HEK293 (cell line): ENCODE measurements at regions not wholly inside any gene's neighbourhood (a gene's known extent, or its start where the extent isn't known, plus 50 kb on each side); places are given as distances from the start of the nearest gene placed in this dataset.
A peak's percentile ranks its signal among the peaks of the same experiment; 100 is the strongest.
"Not testable (repeated sequence)": the region's sequence is repeated elsewhere in the genome, so short reads cannot be mapped to it uniquely, and the experiment has no call there.

Experiments used
- CTCF ChIA-PET: fragments of 350-600 bp; formaldehyde crosslinking; extraction: SDS; loops from one replicate; lab custom pipeline; 2021; ENCODE audit warnings: antibody characterized with exemption; lab: Yijun Ruan, JAX
- POLR2A ChIA-PET: fragments of 300-600 bp; formaldehyde crosslinking; extraction: SDS; loops from one replicate; lab custom pipeline; 2020; ENCODE audit warnings: antibody characterized with exemption, inconsistent platforms; lab: Yijun Ruan, JAX
- H3K27ac ChIP-seq: fragments of 200-500 bp; sonication (Bioruptor generic); 2 replicates; pipeline ENCODE4 v1.5.1; 2014; ENCODE audit warnings: low read depth, low read length, control low read depth, inconsistent platforms; ENCODE audit errors: extremely low read depth
- H3K36me3 ChIP-seq, 2 experiments: fragments of 200-500 bp in 1 of 2; sonication (Bioruptor generic) in 1 of 2; 1 replicate in 1 of 2; 2 replicates in 1 of 2; pipeline ENCODE4 v1.5.1; 2014 to 2017; ENCODE audit warnings: inconsistent platforms in 2 of 2, low read length in 2 of 2; ENCODE audit not compliant: control insufficient read depth in 2 of 2, insufficient read depth in 1 of 2
- H3K4me1 ChIP-seq: fragments of 200-500 bp; sonication (Bioruptor generic); 2 replicates; pipeline ENCODE4 v1.5.1; 2014; ENCODE audit warnings: mild to moderate bottlenecking, low read length, inconsistent platforms; ENCODE audit not compliant: control insufficient read depth, insufficient read depth
- H3K4me3 ChIP-seq: 2 replicates; pipeline ENCODE4 v1.5.1; 2011; ENCODE audit warnings: low read depth, mild to moderate bottlenecking, control low read depth, low read length, moderate library complexity
- H3K9me3 ChIP-seq: fragments of 200-500 bp; sonication (Bioruptor generic); 2 replicates; pipeline ENCODE4 v1.5.1; 2014; ENCODE audit warnings: low read depth, low read length, inconsistent platforms; ENCODE audit not compliant: control insufficient read depth, insufficient read depth
- KLF7 ChIP-seq: fragments of 450-650 bp; formaldehyde crosslinking; IDR thresholded peaks from 2 replicates; pipeline ENCODE4 v1.5.1; 2016; ENCODE audit warnings: missing biosample characterization, missing genetic modification characterization, borderline replicate concordance
- KLF8 ChIP-seq: fragments of 450-650 bp; formaldehyde crosslinking; IDR thresholded peaks from 2 replicates; pipeline ENCODE4 v1.5.1; 2016; ENCODE audit warnings: missing biosample characterization, missing genetic modification characterization
- OVOL3 ChIP-seq: fragments of 450-650 bp; formaldehyde crosslinking; IDR thresholded peaks from 2 replicates; pipeline ENCODE4 v1.5.1; 2016; ENCODE audit warnings: missing biosample characterization, missing genetic modification characterization
- REPIN1 ChIP-seq: fragments of 450-650 bp; formaldehyde crosslinking; IDR thresholded peaks from 2 replicates; pipeline ENCODE4 v1.5.1; 2017; ENCODE audit warnings: missing biosample characterization, missing genetic modification characterization, low read depth
- SALL2 ChIP-seq: fragments of 450-650 bp; formaldehyde crosslinking; IDR thresholded peaks from 2 replicates; pipeline ENCODE4 v1.5.0; 2017; ENCODE audit warnings: missing biosample characterization, mild to moderate bottlenecking, missing genetic modification characterization, borderline replicate concordance
- SCRT2 ChIP-seq: fragments of 450-650 bp; formaldehyde crosslinking; IDR thresholded peaks from 2 replicates; pipeline ENCODE4 v1.5.1; 2016; ENCODE audit warnings: missing biosample characterization, missing genetic modification characterization
- SP3 ChIP-seq: fragments of 450-650 bp; formaldehyde crosslinking; IDR thresholded peaks from 2 replicates; pipeline ENCODE4 v1.5.1; 2016; ENCODE audit warnings: missing biosample characterization, missing genetic modification characterization
- ZNF132 ChIP-seq: fragments of 450-650 bp; formaldehyde crosslinking; IDR thresholded peaks from 2 replicates; pipeline ENCODE4 v1.5.1; 2017; ENCODE audit warnings: missing biosample characterization, missing genetic modification characterization, borderline replicate concordance
- ZNF133 ChIP-seq: fragments of 450-650 bp; formaldehyde crosslinking; IDR thresholded peaks from 2 replicates; pipeline ENCODE4 v1.5.1; 2016; ENCODE audit warnings: missing biosample characterization, missing genetic modification characterization
- ZNF174 ChIP-seq: fragments of 450-650 bp; formaldehyde crosslinking; IDR thresholded peaks from 2 replicates; pipeline ENCODE4 v1.5.0; 2017; ENCODE audit warnings: missing biosample characterization, mild to moderate bottlenecking, missing genetic modification characterization
- ZNF184 ChIP-seq: fragments of 450-650 bp; IDR thresholded peaks from 2 replicates; pipeline ENCODE4 v1.5.1; 2018; ENCODE audit warnings: missing biosample characterization, mild to moderate bottlenecking, missing genetic modification characterization
- ZNF341 ChIP-seq: fragments of 450-650 bp; formaldehyde crosslinking; IDR thresholded peaks from 2 replicates; pipeline ENCODE4; 2016; ENCODE audit warnings: low read depth, missing biosample characterization, missing genetic modification characterization
- ZNF366 ChIP-seq: fragments of 450-650 bp; formaldehyde crosslinking; conservative IDR thresholded peaks from 2 replicates; pipeline ENCODE4 v1.5.1; 2016; ENCODE audit warnings: missing biosample characterization, missing genetic modification characterization
- ZNF423 ChIP-seq: fragments of 450-650 bp; formaldehyde crosslinking; IDR thresholded peaks from 2 replicates; pipeline ENCODE4 v1.5.1; 2016; ENCODE audit warnings: missing biosample characterization, missing genetic modification characterization
- ZNF560 ChIP-seq: fragments of 450-650 bp; formaldehyde crosslinking; IDR thresholded peaks from 2 replicates; pipeline ENCODE4 v1.5.1; 2017; ENCODE audit warnings: missing biosample characterization, missing genetic modification characterization, borderline replicate concordance
- ZNF596 ChIP-seq: fragments of 450-650 bp; IDR thresholded peaks from 2 replicates; pipeline ENCODE4 v1.5.0; 2018; ENCODE audit warnings: missing biosample characterization, mild to moderate bottlenecking, missing genetic modification characterization, moderate library complexity
- ZNF707 ChIP-seq: fragments of 450-650 bp; formaldehyde crosslinking; IDR thresholded peaks from 2 replicates; pipeline ENCODE4 v1.5.1; 2016; ENCODE audit warnings: missing biosample characterization, missing genetic modification characterization
- ZNF747 ChIP-seq: fragments of 450-650 bp; formaldehyde crosslinking; IDR thresholded peaks from 2 replicates; pipeline ENCODE4 v1.5.1; 2016; ENCODE audit warnings: missing biosample characterization, missing genetic modification characterization
- ZNF777 ChIP-seq: fragments of 450-650 bp; formaldehyde crosslinking; IDR thresholded peaks from 2 replicates; pipeline ENCODE4 v1.5.1; 2017; ENCODE audit warnings: missing biosample characterization, missing genetic modification characterization, borderline replicate concordance
- TF ChIP-seq, protein P1 (sequence below): fragments of 450-650 bp; IDR thresholded peaks from 2 replicates; pipeline ENCODE4 v1.5.1; 2018; ENCODE audit warnings: missing biosample characterization, missing genetic modification characterization
- TF ChIP-seq, protein P2 (sequence below): fragments of 450-650 bp; formaldehyde crosslinking; IDR thresholded peaks from 2 replicates; pipeline ENCODE4 v1.5.1; 2016; ENCODE audit warnings: missing biosample characterization, missing genetic modification characterization, borderline replicate concordance
- TF ChIP-seq, protein P3 (sequence below): fragments of 450-650 bp; formaldehyde crosslinking; IDR thresholded peaks from 2 replicates; pipeline ENCODE4 v1.5.1; 2016; ENCODE audit warnings: missing biosample characterization, missing genetic modification characterization
- TF ChIP-seq, protein P4 (sequence below): fragments of 450-650 bp; formaldehyde crosslinking; IDR thresholded peaks from 2 replicates; pipeline ENCODE4 v1.5.1; 2016; ENCODE audit warnings: missing biosample characterization, missing genetic modification characterization
- TF ChIP-seq, protein P5 (sequence below): fragments of 450-650 bp; formaldehyde crosslinking; IDR thresholded peaks from 2 replicates; pipeline ENCODE4 v1.5.1; 2017; ENCODE audit warnings: missing biosample characterization, mild to moderate bottlenecking, missing genetic modification characterization, moderate library complexity

DNA sequence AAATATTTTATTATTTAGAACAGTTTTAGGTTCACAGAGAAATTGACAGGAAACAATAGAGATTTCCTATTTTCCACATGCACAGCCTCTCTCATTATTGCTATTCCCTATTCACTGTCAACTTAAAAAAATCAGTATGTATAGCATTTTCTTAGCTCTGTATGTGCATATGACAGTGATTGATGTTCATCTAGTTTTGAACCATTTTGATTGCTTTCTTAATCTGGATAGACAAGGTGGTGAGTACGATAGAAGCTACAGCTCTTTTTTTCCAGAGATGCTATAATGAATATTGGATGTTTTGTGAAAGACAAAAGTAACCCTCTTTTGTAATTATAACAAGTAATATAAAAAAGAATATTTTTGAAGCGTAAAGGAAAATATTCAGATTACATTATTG, 201.2 kb upstream of the ARRDC3 start:
- ChIA-PET POLR2A (no interaction called here), CTCF (no interaction called here)
- Histone ChIP-seq H3K27ac (no peak overlapping the region), H3K9me3 (no peaks in the 10 kb centered on the region), H3K4me3 (no peak overlapping the region), H3K4me1 (no peaks in the 10 kb centered on the region), H3K36me3 (no peaks in the 10 kb centered on the region)
- TF ChIP-seq SALL2 (tag by site-specific recombination) (no peak), ZNF777 (tag by site-specific recombination) (no peak), ZNF747 (no peak), KLF7 (tag by site-specific recombination) (no peak), ZNF133 (tag by site-specific recombination) (no peak), ZNF132 (tag by site-specific recombination) (no peak), ZNF341 (tag by site-specific recombination) (no peak), KLF8 (no peak), OVOL3 (tag by site-specific recombination) (no peak), ZNF174 (tag by site-specific recombination) (no peak), ZNF596 (no peak), ZNF184 (tag by site-specific recombination) (no peak), ZNF560 (tag by site-specific recombination) (no peak), SP3 (tag by site-specific recombination) (no peak), REPIN1 (tag by site-specific recombination) (no peak), ZNF423 (tag by site-specific recombination) (no peak), ZNF366 (tag by site-specific recombination) (no peak)
- TF ChIP-seq, protein P1, sequence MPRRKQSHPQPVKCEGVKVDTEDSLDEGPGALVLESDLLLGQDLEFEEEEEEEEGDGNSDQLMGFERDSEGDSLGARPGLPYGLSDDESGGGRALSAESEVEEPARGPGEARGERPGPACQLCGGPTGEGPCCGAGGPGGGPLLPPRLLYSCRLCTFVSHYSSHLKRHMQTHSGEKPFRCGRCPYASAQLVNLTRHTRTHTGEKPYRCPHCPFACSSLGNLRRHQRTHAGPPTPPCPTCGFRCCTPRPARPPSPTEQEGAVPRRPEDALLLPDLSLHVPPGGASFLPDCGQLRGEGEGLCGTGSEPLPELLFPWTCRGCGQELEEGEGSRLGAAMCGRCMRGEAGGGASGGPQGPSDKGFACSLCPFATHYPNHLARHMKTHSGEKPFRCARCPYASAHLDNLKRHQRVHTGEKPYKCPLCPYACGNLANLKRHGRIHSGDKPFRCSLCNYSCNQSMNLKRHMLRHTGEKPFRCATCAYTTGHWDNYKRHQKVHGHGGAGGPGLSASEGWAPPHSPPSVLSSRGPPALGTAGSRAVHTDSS = no peak
- TF ChIP-seq, protein P2, sequence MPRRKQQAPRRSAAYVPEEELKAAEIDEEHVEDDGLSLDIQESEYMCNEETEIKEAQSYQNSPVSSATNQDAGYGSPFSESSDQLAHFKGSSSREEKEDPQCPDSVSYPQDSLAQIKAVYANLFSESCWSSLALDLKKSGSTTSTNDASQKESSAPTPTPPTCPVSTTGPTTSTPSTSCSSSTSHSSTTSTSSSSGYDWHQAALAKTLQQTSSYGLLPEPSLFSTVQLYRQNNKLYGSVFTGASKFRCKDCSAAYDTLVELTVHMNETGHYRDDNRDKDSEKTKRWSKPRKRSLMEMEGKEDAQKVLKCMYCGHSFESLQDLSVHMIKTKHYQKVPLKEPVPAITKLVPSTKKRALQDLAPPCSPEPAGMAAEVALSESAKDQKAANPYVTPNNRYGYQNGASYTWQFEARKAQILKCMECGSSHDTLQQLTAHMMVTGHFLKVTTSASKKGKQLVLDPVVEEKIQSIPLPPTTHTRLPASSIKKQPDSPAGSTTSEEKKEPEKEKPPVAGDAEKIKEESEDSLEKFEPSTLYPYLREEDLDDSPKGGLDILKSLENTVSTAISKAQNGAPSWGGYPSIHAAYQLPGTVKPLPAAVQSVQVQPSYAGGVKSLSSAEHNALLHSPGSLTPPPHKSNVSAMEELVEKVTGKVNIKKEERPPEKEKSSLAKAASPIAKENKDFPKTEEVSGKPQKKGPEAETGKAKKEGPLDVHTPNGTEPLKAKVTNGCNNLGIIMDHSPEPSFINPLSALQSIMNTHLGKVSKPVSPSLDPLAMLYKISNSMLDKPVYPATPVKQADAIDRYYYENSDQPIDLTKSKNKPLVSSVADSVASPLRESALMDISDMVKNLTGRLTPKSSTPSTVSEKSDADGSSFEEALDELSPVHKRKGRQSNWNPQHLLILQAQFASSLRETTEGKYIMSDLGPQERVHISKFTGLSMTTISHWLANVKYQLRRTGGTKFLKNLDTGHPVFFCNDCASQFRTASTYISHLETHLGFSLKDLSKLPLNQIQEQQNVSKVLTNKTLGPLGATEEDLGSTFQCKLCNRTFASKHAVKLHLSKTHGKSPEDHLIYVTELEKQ = no peak

DNA sequence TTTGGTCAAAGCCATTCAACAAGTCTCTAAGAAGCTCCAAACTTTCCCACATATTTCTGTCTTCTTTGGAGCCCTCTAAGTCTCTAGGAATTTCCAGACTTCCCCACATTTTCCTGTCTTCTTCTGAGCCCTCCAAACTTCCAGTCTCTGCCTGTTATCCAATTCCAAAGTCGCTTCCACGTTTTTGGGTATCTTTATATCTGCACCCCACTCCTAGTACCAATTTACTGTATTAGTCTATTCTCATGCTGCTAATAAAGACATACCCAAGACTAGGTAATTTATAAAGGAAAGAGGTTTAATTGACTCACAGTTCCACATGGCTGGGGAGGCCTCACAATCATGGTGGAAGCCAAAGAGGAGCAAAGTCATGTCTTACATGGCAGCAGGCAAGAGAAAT, 182.9 kb upstream of the ARRDC3 start:
- H3K27ac ChIP-seq, CTCF ChIA-PET, H3K4me3 ChIP-seq: not testable (repeated sequence)
- TF ChIP-seq ZNF707 (tag by site-specific recombination) = peak; percentile 64; the same call in 1 of the 2 replicates
- TF ChIP-seq, all 188 proteins: peak for 1; not testable (repeated sequence) for 187
- H3K9me3 ChIP-seq, POLR2A ChIA-PET, H3K4me1 ChIP-seq, H3K36me3 ChIP-seq: not testable (repeated sequence)

DNA sequence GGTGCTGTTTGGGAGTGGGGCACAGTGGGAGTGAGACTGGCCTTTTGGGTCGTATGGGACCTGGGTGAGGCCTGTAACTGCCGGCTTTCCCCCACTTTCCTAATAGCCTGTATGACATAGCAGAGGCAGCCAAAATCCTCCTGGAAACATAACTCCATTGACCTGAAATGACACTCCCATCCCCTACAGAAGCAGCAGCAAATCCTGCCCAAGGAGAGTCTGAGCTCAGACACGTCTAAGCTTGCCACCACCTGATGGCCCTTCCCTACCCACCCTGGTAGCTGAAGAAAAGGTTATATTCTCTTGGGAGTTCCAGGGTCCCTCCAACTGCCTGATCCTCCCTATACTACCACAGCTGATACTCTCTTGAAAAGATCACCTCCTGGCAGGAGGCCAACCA, 179.8 kb upstream of the ARRDC3 start:
- no peaks in the 10 kb centered on the region for H3K4me1 ChIP-seq
- H3K36me3 ChIP-seq = no peaks in the 10 kb centered on the region
- H3K4me3 ChIP-seq = no peak overlapping the region
- CTCF ChIA-PET = no interaction called here
- no peaks in the 10 kb centered on the region for H3K9me3 ChIP-seq
- POLR2A ChIA-PET = no interaction called here
- H3K27ac ChIP-seq = no peak overlapping the region
- no peak for TF ChIP-seq SCRT2 (tag by site-specific recombination)
- TF ChIP-seq, protein P3, sequence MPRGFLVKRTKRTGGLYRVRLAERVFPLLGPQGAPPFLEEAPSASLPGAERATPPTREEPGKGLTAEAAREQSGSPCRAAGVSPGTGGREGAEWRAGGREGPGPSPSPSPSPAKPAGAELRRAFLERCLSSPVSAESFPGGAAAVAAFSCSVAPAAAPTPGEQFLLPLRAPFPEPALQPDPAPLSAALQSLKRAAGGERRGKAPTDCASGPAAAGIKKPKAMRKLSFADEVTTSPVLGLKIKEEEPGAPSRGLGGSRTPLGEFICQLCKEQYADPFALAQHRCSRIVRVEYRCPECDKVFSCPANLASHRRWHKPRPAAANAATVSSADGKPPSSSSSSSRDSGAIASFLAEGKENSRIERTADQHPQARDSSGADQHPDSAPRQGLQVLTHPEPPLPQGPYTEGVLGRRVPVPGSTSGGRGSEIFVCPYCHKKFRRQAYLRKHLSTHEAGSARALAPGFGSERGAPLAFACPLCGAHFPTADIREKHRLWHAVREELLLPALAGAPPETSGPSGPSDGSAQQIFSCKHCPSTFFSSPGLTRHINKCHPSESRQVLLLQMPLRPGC (tag by site-specific recombination) = no peak
- TF ChIP-seq, protein P4, sequence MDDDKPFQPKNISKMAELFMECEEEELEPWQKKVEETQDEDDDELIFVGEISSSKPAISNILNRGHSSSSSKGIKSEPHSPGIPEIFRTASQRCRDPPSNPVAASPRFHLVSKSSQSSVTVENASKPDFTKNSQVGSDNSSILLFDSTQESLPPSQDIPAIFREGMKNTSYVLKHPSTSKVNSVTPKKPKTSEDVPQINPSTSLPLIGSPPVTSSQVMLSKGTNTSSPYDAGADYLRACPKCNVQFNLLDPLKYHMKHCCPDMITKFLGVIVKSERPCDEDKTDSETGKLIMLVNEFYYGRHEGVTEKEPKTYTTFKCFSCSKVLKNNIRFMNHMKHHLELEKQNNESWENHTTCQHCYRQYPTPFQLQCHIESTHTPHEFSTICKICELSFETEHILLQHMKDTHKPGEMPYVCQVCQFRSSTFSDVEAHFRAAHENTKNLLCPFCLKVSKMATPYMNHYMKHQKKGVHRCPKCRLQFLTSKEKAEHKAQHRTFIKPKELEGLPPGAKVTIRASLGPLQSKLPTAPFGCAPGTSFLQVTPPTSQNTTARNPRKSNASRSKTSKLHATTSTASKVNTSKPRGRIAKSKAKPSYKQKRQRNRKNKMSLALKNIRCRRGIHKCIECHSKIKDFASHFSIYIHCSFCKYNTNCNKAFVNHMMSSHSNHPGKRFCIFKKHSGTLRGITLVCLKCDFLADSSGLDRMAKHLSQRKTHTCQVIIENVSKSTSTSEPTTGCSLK (tag by site-specific recombination) = no peak
- TF ChIP-seq, protein P5, sequence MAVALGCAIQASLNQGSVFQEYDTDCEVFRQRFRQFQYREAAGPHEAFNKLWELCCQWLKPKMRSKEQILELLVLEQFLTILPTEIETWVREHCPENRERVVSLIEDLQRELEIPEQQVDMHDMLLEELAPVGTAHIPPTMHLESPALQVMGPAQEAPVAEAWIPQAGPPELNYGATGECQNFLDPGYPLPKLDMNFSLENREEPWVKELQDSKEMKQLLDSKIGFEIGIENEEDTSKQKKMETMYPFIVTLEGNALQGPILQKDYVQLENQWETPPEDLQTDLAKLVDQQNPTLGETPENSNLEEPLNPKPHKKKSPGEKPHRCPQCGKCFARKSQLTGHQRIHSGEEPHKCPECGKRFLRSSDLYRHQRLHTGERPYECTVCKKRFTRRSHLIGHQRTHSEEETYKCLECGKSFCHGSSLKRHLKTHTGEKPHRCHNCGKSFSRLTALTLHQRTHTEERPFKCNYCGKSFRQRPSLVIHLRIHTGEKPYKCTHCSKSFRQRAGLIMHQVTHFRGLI (tag by site-specific recombination) = no peak
